Endothelial cell of umbilical vein (primary cell): ENCODE measurements at regions not wholly inside any gene's neighbourhood (a gene's known extent, or its start where the extent isn't known, plus 50 kb on each side); places are given as distances from the start of the nearest gene placed in this dataset.

Experiments
- CTCF ChIP-seq, 2 donors: IDR thresholded peaks; 1 replicate in 1 of 2; 2 replicates in 1 of 2; pipeline ENCODE4 v1.5.1; 2011; ENCODE audit warnings: low read length in 2 of 2, mild to moderate bottlenecking in 2 of 2, moderate library complexity in 2 of 2, control low read depth in 1 of 2, inconsistent platforms in 1 of 2, low read depth in 1 of 2; ENCODE audit not compliant: insufficient read depth in 1 of 2; ENCODE audit errors: extremely low read depth in 1 of 2
- GATA2 ChIP-seq: IDR thresholded peaks from 2 replicates; pipeline ENCODE4 v1.7.0; 2011; ENCODE audit warnings: low read depth, mild to moderate bottlenecking, moderate library complexity, mixed read lengths, low read length; ENCODE audit not compliant: insufficient read length, insufficient read depth
- POLR2AphosphoS5 ChIP-seq: IDR thresholded peaks from 2 replicates; pipeline ENCODE4 v1.6.1; 2012; ENCODE audit warnings: low read depth, mild to moderate bottlenecking, control low read depth, low read length, moderate library complexity; ENCODE audit not compliant: insufficient read depth

GRCh38 chr1:57727121-57727520 is 303.3 kb upstream of the DAB1 start:
- TF ChIP-seq POLR2AphosphoS5 (no peak), CTCF (IDR thresholded peaks at IDR 0.05; ENCODE audit: extremely low read depth in 1 of 2, insufficient read depth in 1 of 2, low read depth in 1 of 2, low read length in 2 of 2) (no peak), GATA2 (no peak)
